ENCODE measurements at regions not wholly inside any gene's neighbourhood (a gene's known extent, or its start where the extent isn't known, plus 50 kb on each side); places are given as distances from the start of the nearest gene placed in this dataset.

DNA sequence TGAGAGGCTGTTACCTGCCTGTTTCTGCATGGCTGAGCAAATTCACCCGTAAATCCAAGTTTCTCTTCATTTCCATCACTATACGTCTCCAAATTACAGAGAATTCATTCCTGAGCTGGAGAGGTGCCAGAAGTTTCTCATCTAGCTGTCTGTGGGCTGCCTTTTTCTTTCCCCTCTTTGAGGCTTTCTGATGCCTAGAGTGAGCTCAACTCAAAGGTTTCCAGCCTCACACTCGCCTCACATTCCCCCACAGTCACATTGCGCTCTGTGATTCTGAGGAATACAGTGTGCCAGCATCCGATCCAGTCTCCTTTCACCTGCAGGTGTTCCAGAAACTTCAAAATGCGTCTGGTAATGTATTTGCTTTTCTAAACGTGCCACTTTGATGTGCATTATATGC, 267.2 kb downstream of the MFSD1 start, which contains the start of gene IQCJ:
Gene IQCJ, plus strand, starts transcription at position 229 of the 400 bp plus-strand sequence.
- TF ChIP-seq, protein P1, sequence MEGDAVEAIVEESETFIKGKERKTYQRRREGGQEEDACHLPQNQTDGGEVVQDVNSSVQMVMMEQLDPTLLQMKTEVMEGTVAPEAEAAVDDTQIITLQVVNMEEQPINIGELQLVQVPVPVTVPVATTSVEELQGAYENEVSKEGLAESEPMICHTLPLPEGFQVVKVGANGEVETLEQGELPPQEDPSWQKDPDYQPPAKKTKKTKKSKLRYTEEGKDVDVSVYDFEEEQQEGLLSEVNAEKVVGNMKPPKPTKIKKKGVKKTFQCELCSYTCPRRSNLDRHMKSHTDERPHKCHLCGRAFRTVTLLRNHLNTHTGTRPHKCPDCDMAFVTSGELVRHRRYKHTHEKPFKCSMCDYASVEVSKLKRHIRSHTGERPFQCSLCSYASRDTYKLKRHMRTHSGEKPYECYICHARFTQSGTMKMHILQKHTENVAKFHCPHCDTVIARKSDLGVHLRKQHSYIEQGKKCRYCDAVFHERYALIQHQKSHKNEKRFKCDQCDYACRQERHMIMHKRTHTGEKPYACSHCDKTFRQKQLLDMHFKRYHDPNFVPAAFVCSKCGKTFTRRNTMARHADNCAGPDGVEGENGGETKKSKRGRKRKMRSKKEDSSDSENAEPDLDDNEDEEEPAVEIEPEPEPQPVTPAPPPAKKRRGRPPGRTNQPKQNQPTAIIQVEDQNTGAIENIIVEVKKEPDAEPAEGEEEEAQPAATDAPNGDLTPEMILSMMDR (IDR thresholded peaks at IDR 0.05), result no peak
- TF ChIP-seq POLR2A (IDR thresholded peaks at IDR 0.05), result no peak
- no peaks in the 10 kb centered on the region for H3K27me3 ChIP-seq
- intact Hi-C loops (cut with DNase I), result no loop called here
- H3K9me3 ChIP-seq, result no peaks in the 10 kb centered on the region
- DNase-seq, result no peak
- H3K4me1 ChIP-seq, result no peaks in the 10 kb centered on the region
- 47 to 60% methylated on average over 7 of the region's 7 CpGs for WGBS, 2 donors
- H3K27ac ChIP-seq, result no peak within 1 kb of the TSS
- H3K4me3 ChIP-seq, result no peak within 1 kb of the TSS
- no peaks in the 10 kb centered on the region for H3K36me3 ChIP-seq

DNA sequence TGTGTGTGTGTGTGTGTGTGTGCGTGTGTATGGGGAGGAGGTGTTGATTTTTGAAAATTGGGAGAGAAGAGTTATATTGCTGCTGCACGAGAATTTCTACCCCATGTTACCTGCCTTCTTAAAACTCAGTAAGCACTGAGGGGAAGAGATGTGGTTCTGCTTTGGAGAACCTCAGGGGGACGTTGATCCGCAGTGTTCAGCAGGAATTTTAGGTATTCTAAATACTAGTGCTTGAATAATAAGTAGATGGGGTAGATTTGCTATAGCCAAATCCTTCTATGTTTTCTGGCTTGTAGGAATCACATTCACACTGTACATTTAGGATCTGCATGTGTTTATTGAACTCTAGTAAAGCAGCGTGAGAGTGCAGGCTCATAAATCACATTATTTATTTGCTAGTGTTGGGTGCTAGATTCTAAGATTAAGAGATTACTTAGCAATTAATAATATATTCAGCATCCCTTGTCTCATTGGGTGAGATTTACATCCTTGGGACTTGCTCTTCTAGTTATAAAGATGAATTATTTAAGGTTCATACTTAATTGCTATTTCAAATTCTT, 268.1 kb downstream of the MFSD1 start:
- H3K4me1 ChIP-seq, result no peaks in the 10 kb centered on the region
- TF ChIP-seq, protein P1 (IDR thresholded peaks at IDR 0.05), result no peak
- no peak for TF ChIP-seq POLR2A (IDR thresholded peaks at IDR 0.05)
- DNase-seq, result no peak
- intact Hi-C loops (cut with DNase I), result no loop called here
- H3K27me3 ChIP-seq, result no peaks in the 10 kb centered on the region
- H3K9me3 ChIP-seq, result no peaks in the 10 kb centered on the region
- 59 to 66% methylated on average over 5 of the region's 5 CpGs for WGBS, 2 donors
- no peak overlapping the region for H3K4me3 ChIP-seq
- no peaks in the 10 kb centered on the region for H3K36me3 ChIP-seq
- H3K27ac ChIP-seq, result no peak overlapping the region

DNA sequence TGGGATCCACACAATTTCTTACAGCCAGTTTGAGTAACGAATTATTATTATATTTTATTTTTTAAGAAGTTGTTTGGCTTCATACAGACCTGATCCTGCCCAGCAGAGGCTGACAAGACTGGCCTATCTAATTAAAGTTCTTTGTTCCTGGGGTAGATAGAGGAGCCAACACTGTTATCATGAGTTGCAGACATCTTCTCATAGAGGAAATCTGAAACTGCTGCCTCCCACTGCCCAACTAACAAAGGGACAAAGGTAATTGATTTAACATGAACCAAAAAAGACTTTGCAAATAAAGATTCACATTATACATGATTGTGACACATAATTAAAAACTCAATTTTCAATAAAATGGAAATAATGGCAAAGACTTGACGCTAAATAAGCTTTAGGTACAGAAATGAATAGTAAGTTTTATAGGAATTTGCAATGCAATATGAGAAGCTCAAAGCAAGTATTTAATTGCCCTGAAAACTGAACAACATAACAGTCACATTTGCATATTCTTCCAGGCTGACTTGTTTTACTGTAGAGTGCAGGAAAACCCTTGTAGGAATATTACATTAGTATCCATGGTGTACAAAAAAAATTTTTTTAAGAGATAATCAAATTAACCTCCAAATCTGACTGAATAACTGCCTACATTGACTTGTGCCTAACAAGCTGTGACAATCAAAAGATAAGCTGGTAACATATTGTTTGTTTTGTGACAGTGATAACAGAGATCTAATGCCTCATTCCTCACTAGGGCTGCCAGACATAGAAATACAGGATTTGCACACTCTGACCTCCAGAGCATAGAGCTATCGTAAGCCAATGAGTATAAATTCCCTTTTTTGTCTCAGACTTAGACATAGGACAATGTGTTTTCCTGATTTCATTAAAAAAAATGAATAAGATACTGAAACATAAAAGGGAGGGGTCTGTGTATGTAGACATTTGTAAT, 273.2 kb downstream of the MFSD1 start:
- intact Hi-C loops (cut with DNase I), result no loop called here
- TF ChIP-seq POLR2A (IDR thresholded peaks at IDR 0.05), result no peak
- TF ChIP-seq, protein P1 (IDR thresholded peaks at IDR 0.05), result no peak
- no peaks in the 10 kb centered on the region for H3K9me3 ChIP-seq
- no peak overlapping the region for H3K27ac ChIP-seq
- H3K27me3 ChIP-seq, result no peaks in the 10 kb centered on the region
- no peak for DNase-seq
- H3K36me3 ChIP-seq, result no peaks in the 10 kb centered on the region
- no peak overlapping the region for H3K4me3 ChIP-seq
- WGBS, 2 donors, result 53 to 58% methylated on average over 3 of the region's 3 CpGs
- H3K4me1 ChIP-seq, result no peaks in the 10 kb centered on the region

DNA sequence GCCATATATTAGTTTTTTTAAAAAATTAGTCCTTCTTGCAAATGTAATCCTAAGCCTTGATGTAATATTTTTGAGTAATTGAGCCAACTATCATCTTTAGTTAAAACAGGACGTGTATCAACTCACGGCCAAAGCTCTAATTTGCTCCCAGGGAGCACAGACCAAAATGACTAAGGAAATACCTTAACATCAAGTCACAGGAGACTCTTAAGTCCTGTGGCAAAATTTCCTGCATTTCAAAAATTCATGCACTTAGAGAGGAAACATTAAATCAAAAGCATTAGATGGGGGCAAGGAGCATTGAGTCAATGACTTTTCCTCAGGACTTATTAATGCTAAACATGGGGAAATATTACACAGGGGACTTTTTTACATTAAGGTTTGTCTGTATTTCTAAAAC, 276.0 kb downstream of the MFSD1 start:
- intact Hi-C loops (cut with DNase I), result no loop called here
- 54 to 62% methylated on average over 2 of the region's 2 CpGs for WGBS, 2 donors
- no peak for TF ChIP-seq POLR2A (IDR thresholded peaks at IDR 0.05)
- TF ChIP-seq, protein P1 (IDR thresholded peaks at IDR 0.05), result no peak
- Histone ChIP-seq H3K27ac (no peak overlapping the region), H3K27me3 (no peaks in the 10 kb centered on the region), H3K4me1 (no peaks in the 10 kb centered on the region), H3K9me3 (no peaks in the 10 kb centered on the region), H3K36me3 (no peaks in the 10 kb centered on the region), H3K4me3 (no peak overlapping the region)
- DNase-seq, result no peak

DNA sequence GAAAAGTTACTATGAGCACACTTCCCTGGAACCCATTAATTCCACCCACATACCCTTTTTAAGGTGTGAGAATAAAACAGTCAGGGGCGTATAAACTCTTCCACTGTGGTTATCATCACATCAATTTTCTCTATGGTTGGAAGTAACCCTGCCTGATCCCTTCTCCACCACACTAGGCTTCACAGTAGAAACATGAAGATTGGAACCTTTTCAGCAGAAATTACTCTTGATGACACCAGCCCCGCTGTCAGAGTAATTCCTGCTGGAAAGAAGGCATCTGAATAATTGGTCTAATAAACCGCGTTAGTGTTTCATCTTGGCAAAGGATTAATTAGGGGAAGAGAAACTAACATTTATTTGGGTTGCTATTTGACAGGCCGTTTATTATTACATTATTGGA, 278.4 kb downstream of the MFSD1 start:
- Histone ChIP-seq H3K27ac (no peak overlapping the region), H3K4me1 (no peaks in the 10 kb centered on the region), H3K27me3 (no peaks in the 10 kb centered on the region), H3K9me3 (no peaks in the 10 kb centered on the region), H3K36me3 (no peaks in the 10 kb centered on the region), H3K4me3 (no peak overlapping the region)
- no peak for TF ChIP-seq POLR2A (IDR thresholded peaks at IDR 0.05)
- TF ChIP-seq, protein P1 (IDR thresholded peaks at IDR 0.05), result no peak
- 69% methylated on average over 5 of the region's 5 CpGs for WGBS, 2 donors
- no peak for DNase-seq
- intact Hi-C loops (cut with DNase I), result no loop called here
